SK-N-SH (cell line): ENCODE measurements at regions not wholly inside any gene's neighbourhood (a gene's known extent, or its start where the extent isn't known, plus 50 kb on each side); places are given as distances from the start of the nearest gene placed in this dataset.

Experiments
- CTCF ChIA-PET: fragments of 300-600, 350-600 bp; formaldehyde crosslinking; extraction: SDS; loops from one replicate; lab custom pipeline; 2021; lab: Yijun Ruan, JAX
- POLR2A ChIA-PET: fragments of 350-600 bp; sonication (Branson Sonifier 250); formaldehyde crosslinking; extraction: SDS; loops from one replicate; lab custom pipeline; 2020; ENCODE audit warnings: antibody characterized with exemption, inconsistent platforms; lab: Yijun Ruan, JAX
- DNase-seq: peaks from one replicate; pipeline ENCODE4 v3.0.0; 2012
- H2AFZ ChIP-seq: fragments of 200-600 bp; sonication (generic); 2 replicates; pipeline ENCODE4 v1.8.1; 2016; ENCODE audit warnings: antibody characterized with exemption, mild to moderate bottlenecking, low read depth
- H3F3A ChIP-seq: fragments of 200-600 bp; sonication (generic); replicated peaks from 2 replicates; pipeline ENCODE3; 2016; ENCODE audit warnings: antibody characterized with exemption, mild to moderate bottlenecking; ENCODE audit not compliant: insufficient read depth
- H3K27ac ChIP-seq, 2 experiments: fragments of 200-500 bp in 1 of 2; fragments of 200-600 bp in 1 of 2; sonication (Bioruptor generic) in 1 of 2; sonication (generic), shearing (Covaris generic) in 1 of 2; 2 replicates each; pipeline versions ENCODE4 v1.5.1 to v1.6.1; 2014 to 2016; ENCODE audit warnings: low read depth in 2 of 2, inconsistent platforms in 1 of 2, low read length in 1 of 2, mild to moderate bottlenecking in 1 of 2, mixed read lengths in 1 of 2
- H3K27me3 ChIP-seq: fragments of 200-600 bp; sonication (generic), shearing (Covaris generic); 2 replicates; pipeline ENCODE4 v1.6.1; 2016; ENCODE audit warnings: mixed run types; ENCODE audit not compliant: insufficient read depth
- H3K36me3 ChIP-seq, 2 experiments: fragments of 200-500 bp in 1 of 2; fragments of 200-600 bp in 1 of 2; sonication (Bioruptor generic) in 1 of 2; sonication (generic) in 1 of 2; replicated peaks in 1 of 2; 2 replicates each; pipeline versions ENCODE3 to v1.5.1; 2014 to 2016; ENCODE audit warnings: low read length in 1 of 2, mild to moderate bottlenecking in 1 of 2; ENCODE audit not compliant: insufficient read depth in 2 of 2, control insufficient read depth in 1 of 2
- H3K4me1 ChIP-seq, 2 experiments: fragments of 200-500 bp in 1 of 2; fragments of 200-600 bp in 1 of 2; sonication (Bioruptor generic) in 1 of 2; sonication (generic), shearing (Covaris generic) in 1 of 2; 2 replicates each; pipeline versions ENCODE4 v1.5.1 to v1.6.1; 2014 to 2016; ENCODE audit warnings: low read depth in 1 of 2, low read length in 1 of 2, mixed run types in 1 of 2; ENCODE audit not compliant: insufficient read depth in 2 of 2, control insufficient read depth in 1 of 2
- H3K4me2 ChIP-seq: fragments of 200-600 bp; sonication (generic), shearing (Covaris generic); 2 replicates; pipeline ENCODE4 v1.6.1; 2017; ENCODE audit warnings: mixed run types
- H3K4me3 ChIP-seq, 2 experiments: fragments of 200-500 bp in 1 of 2; fragments of 200-600 bp in 1 of 2; sonication (Bioruptor generic) in 1 of 2; sonication (generic), shearing (Covaris generic) in 1 of 2; 2 replicates each; pipeline versions ENCODE4 v1.5.1 to v1.8.1; 2014 to 2016; ENCODE audit warnings: low read depth in 2 of 2, inconsistent platforms in 1 of 2, low read length in 1 of 2, mild to moderate bottlenecking in 1 of 2, mixed read lengths in 1 of 2, moderate library complexity in 1 of 2
- H3K79me2 ChIP-seq: fragments of 200-600 bp; sonication (generic); 2 replicates; pipeline ENCODE4 v1.8.1; 2017; ENCODE audit warnings: mild to moderate bottlenecking; ENCODE audit not compliant: insufficient read depth
- H3K9ac ChIP-seq: fragments of 200-600 bp; sonication (generic); 2 replicates; pipeline ENCODE4 v1.6.1; 2017; ENCODE audit warnings: mixed run types
- H3K9me2 ChIP-seq: fragments of 200-600 bp; sonication (generic); 2 replicates; pipeline ENCODE4 v1.6.1; 2017; ENCODE audit warnings: mixed run types
- H3K9me3 ChIP-seq: fragments of 200-600 bp; sonication (generic); 2 replicates; pipeline ENCODE4 v1.6.1; 2017; ENCODE audit warnings: mixed run types, mild to moderate bottlenecking, moderate library complexity
- H4K20me1 ChIP-seq: fragments of 200-600 bp; sonication (generic); 2 replicates; pipeline ENCODE4 v1.6.1; 2017; ENCODE audit warnings: mild to moderate bottlenecking, mixed run types; ENCODE audit not compliant: insufficient read depth
- CHD2 ChIP-seq: fragments of 150-350 bp; IDR thresholded peaks from 2 replicates; pipeline ENCODE4 v1.6.1; 2018; ENCODE audit warnings: low read length; ENCODE audit not compliant: partially characterized antibody
- CTCF ChIP-seq: fragments of 200-600 bp; sonication (generic); IDR thresholded peaks from 2 replicates; pipeline ENCODE4 v1.6.1; 2017; ENCODE audit warnings: antibody characterized with exemption, mild to moderate bottlenecking, moderate library complexity
- ELF1 ChIP-seq: IDR thresholded peaks from 2 replicates; pipeline ENCODE4 v1.4.0; 2012
- EP300 ChIP-seq, 2 experiments: IDR thresholded peaks; 2 replicates each; pipeline versions ENCODE4 v1.4.0 to v1.6.1; 2012; ENCODE audit warnings: borderline replicate concordance in 1 of 2, low read depth in 1 of 2, low read length in 1 of 2
- EZH2phosphoT487 ChIP-seq: fragments of 200-600 bp; sonication (generic); IDR thresholded peaks from 2 replicates; pipeline ENCODE4 v1.6.1; 2017; ENCODE audit warnings: low read depth, mixed run types, mild to moderate bottlenecking, antibody characterized with exemption, moderate library complexity, borderline replicate concordance
- FOSL2 ChIP-seq: IDR thresholded peaks from 2 replicates; pipeline ENCODE4 v1.4.0; 2012; ENCODE audit warnings: low read depth, mild to moderate bottlenecking, moderate library complexity, borderline replicate concordance
- FOXJ3 ChIP-seq: sonication (generic); formaldehyde crosslinking; IDR thresholded peaks from 2 replicates; pipeline ENCODE4 v1.5.1; 2020; ENCODE audit warnings: mild to moderate bottlenecking, missing genetic modification reagents
- FOXM1 ChIP-seq: IDR thresholded peaks from 2 replicates; pipeline ENCODE4 v1.4.0; 2012; ENCODE audit warnings: low read depth, mild to moderate bottlenecking
- GATA2 ChIP-seq: sonication (generic); formaldehyde crosslinking; IDR thresholded peaks from 2 replicates; pipeline ENCODE4 v1.5.0; 2020; ENCODE audit warnings: mild to moderate bottlenecking, missing genetic modification reagents
- JUND ChIP-seq: IDR thresholded peaks from 2 replicates; pipeline ENCODE4 v1.4.0; 2012
- NFIC ChIP-seq: IDR thresholded peaks from 2 replicates; pipeline ENCODE4 v1.4.0; 2012; ENCODE audit warnings: borderline replicate concordance
- RAD21 ChIP-seq: IDR thresholded peaks from 2 replicates; pipeline ENCODE4 v1.6.1; 2012; ENCODE audit warnings: mild to moderate bottlenecking, low read length
- RCOR1 ChIP-seq: fragments of 150-350 bp; IDR thresholded peaks from 2 replicates; pipeline ENCODE4 v1.6.1; 2017; ENCODE audit warnings: antibody characterized with exemption, low read length
- RFX5 ChIP-seq: IDR thresholded peaks from 2 replicates; pipeline ENCODE4 v1.6.1; 2012; ENCODE audit warnings: mild to moderate bottlenecking, improper control_type of control experiment, low read length
- SMC3 ChIP-seq: IDR thresholded peaks from 2 replicates; pipeline ENCODE4 v1.6.1; 2012; ENCODE audit warnings: low read depth, low read length, improper control_type of control experiment
- TAF1 ChIP-seq: IDR thresholded peaks from 2 replicates; pipeline ENCODE4 v1.6.1; 2012; ENCODE audit warnings: low read depth, mild to moderate bottlenecking, low read length, moderate library complexity, borderline replicate concordance
- TEAD4 ChIP-seq: IDR thresholded peaks from 2 replicates; pipeline ENCODE4 v1.4.0; 2012; ENCODE audit warnings: mild to moderate bottlenecking, borderline replicate concordance; ENCODE audit not compliant: insufficient read depth
- USF2 ChIP-seq: fragments of 150-350 bp; IDR thresholded peaks from 2 replicates; pipeline ENCODE4 v1.6.1; 2017; ENCODE audit warnings: antibody characterized with exemption, low read length, low read depth, borderline replicate concordance
- YY1 ChIP-seq: IDR thresholded peaks from 2 replicates; pipeline ENCODE4 v1.4.0; 2012; ENCODE audit warnings: low read depth, mild to moderate bottlenecking
- WGBS: methylation state at CpG from one replicate; pipeline ENCODE4 v1.1.6; 2017; ENCODE audit warnings: low lambda C conversion rate; 5-methylcytosine and 5-hydroxymethylcytosine counted together
- TF ChIP-seq, protein P1 (sequence below): IDR thresholded peaks from 2 replicates; pipeline ENCODE4 v1.4.0; 2012; ENCODE audit warnings: low read depth, borderline replicate concordance

DNA sequence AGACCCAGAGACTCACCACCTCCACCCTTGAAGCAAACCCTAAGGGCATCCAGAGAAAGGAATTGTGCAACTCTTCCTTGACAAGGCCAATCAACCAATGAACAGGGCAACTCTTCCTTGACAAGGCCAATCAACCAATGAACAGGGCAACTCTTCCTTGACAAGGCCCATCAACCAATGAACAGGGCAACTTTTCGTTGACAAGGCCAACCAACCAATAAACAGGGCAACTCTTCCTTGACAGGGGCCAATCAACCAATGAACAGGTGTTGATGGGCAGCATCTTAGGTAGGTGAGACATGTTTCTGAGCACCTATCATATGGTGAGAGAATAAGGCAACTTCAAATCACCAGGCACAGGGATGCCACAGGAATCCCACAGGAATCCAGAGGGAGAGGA, 181.5 kb upstream of the RNF32 start:
- CTCF ChIA-PET, result interaction anchor here (1.7 to 2.4 kb wide), 2 partner anchors 14 to 15 kb away, joined by 10 read pairs; no protein-coding TSS in a partner anchor
- 0% methylated on average over 1 of the region's 1 CpG for WGBS
- Histone ChIP-seq H3K27me3 (peaks cover 71% of the 10 kb centered on the region), H3K79me2 (no peaks in the 10 kb centered on the region), H2AFZ (no peak overlapping the region), H3K36me3 (no peaks in the 10 kb centered on the region), H4K20me1 (no peaks in the 10 kb centered on the region), H3K9me3 (no peaks in the 10 kb centered on the region), H3K9me2 (no peaks in the 10 kb centered on the region), H3K4me3 (no peak overlapping the region), H3F3A (no peaks in the 10 kb centered on the region), H3K4me1 (no peaks in the 10 kb centered on the region), H3K27ac (no peak overlapping the region), H3K4me2 (no peak overlapping the region), H3K9ac (no peak overlapping the region)
- TF ChIP-seq FOXJ3 (no peak), FOSL2 (no peak), YY1 (no peak), NFIC (no peak), RAD21 (no peak), EZH2phosphoT487 (no peak), CTCF (no peak), JUND (no peak), SMC3 (no peak), RCOR1 (no peak), RFX5 (no peak), TEAD4 (no peak), GATA2 (CRISPR knock-in tag) (no peak), FOXM1 (no peak), USF2 (no peak)
- DNase-seq, result no peak
- POLR2A ChIA-PET, result no interaction called here

DNA sequence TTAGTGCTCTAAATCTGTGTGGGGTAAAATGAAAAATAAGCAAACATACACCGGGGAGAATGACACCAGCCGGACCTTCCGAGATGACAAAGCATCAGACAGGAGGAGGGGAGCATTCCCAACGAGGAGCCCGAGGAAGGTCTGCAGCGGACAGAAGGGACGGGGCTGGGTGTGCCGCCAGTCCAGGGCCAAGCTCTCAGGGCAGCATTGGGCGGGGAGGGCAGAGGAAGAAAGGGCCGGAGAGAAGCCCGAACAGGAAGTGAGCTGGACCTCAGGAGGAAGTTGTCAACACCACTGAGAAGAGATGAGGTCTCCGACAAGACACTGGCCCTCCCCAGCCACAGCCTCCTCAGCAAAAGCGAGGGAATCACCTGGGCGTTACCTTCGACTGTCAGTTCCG, 182.6 kb upstream of the RNF32 start:
- Histone ChIP-seq H3K27ac (no peak overlapping the region), H3K4me3 (no peak overlapping the region), H3K36me3 (no peaks in the 10 kb centered on the region), H3F3A (no peaks in the 10 kb centered on the region), H3K4me1 (no peaks in the 10 kb centered on the region), H3K9me3 (no peaks in the 10 kb centered on the region), H3K79me2 (no peaks in the 10 kb centered on the region), H3K27me3 (peaks cover 68% of the 10 kb centered on the region; the same call in 1 of the 2 replicates), H2AFZ (no peak overlapping the region), H4K20me1 (no peaks in the 10 kb centered on the region), H3K9me2 (no peaks in the 10 kb centered on the region), H3K9ac (no peak overlapping the region), H3K4me2 (no peak overlapping the region)
- 18% methylated on average over 15 of the region's 16 CpGs for WGBS
- ChIA-PET POLR2A (no interaction called here), CTCF (interaction anchor here (0.7 to 1.7 kb wide), 2 partner anchors 14 to 15 kb away, joined by 3 to 10 read pairs; no protein-coding TSS in a partner anchor)
- TF ChIP-seq EP300 (IDR thresholded peaks at IDR 0.05; ENCODE audit: borderline replicate concordance in 1 of 2, low read depth in 1 of 2, low read length in 1 of 2), result no peak
- no peak for TF ChIP-seq CHD2
- no peak for TF ChIP-seq TAF1
- no peak for TF ChIP-seq EZH2phosphoT487
- TF ChIP-seq ELF1, result no peak
- TF ChIP-seq, protein P1, sequence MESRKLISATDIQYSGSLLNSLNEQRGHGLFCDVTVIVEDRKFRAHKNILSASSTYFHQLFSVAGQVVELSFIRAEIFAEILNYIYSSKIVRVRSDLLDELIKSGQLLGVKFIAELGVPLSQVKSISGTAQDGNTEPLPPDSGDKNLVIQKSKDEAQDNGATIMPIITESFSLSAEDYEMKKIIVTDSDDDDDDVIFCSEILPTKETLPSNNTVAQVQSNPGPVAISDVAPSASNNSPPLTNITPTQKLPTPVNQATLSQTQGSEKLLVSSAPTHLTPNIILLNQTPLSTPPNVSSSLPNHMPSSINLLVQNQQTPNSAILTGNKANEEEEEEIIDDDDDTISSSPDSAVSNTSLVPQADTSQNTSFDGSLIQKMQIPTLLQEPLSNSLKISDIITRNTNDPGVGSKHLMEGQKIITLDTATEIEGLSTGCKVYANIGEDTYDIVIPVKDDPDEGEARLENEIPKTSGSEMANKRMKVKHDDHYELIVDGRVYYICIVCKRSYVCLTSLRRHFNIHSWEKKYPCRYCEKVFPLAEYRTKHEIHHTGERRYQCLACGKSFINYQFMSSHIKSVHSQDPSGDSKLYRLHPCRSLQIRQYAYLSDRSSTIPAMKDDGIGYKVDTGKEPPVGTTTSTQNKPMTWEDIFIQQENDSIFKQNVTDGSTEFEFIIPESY, result no peak
- DNase-seq, result no peak
